ENCODE measurements at regions not wholly inside any gene's neighbourhood (a gene's known extent, or its start where the extent isn't known, plus 50 kb on each side); places are given as distances from the start of the nearest gene placed in this dataset.

DNA sequence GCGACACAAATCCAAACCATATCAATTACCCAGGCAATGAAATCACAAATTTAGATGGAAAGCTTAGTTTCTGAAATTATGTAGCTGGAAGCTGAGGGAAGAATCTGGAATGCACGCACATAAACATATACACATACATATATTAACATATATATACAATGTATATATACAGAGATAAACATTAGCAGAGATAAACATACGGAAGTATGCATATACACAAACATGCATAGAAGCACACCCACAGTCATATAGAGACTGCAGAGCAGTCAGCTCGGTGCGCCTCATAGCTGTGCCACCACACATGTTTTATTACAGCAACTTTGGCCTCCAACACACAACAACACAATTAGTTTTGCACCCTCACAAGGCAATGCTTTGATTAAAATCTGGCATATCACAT lies 288.1 kb downstream of the TEX29 start:
- no peaks in the 10 kb centered on the region for H3K36me3 Mint-ChIP-seq (ENCODE audit: unreplicated experiment)
- no peak for DNase-seq
- no peaks in the 10 kb centered on the region for H3K9me3 Mint-ChIP-seq (ENCODE audit: unreplicated experiment)
- no peak overlapping the region for H3K4me3 Mint-ChIP-seq (ENCODE audit: unreplicated experiment)
- H3K4me1 Mint-ChIP-seq (ENCODE audit: low read depth, unreplicated experiment), result no peaks in the 10 kb centered on the region
- no peaks in the 10 kb centered on the region for H3K27me3 Mint-ChIP-seq (ENCODE audit: unreplicated experiment)
- TF ChIP-seq, protein P1, sequence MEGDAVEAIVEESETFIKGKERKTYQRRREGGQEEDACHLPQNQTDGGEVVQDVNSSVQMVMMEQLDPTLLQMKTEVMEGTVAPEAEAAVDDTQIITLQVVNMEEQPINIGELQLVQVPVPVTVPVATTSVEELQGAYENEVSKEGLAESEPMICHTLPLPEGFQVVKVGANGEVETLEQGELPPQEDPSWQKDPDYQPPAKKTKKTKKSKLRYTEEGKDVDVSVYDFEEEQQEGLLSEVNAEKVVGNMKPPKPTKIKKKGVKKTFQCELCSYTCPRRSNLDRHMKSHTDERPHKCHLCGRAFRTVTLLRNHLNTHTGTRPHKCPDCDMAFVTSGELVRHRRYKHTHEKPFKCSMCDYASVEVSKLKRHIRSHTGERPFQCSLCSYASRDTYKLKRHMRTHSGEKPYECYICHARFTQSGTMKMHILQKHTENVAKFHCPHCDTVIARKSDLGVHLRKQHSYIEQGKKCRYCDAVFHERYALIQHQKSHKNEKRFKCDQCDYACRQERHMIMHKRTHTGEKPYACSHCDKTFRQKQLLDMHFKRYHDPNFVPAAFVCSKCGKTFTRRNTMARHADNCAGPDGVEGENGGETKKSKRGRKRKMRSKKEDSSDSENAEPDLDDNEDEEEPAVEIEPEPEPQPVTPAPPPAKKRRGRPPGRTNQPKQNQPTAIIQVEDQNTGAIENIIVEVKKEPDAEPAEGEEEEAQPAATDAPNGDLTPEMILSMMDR (IDR thresholded peaks at IDR 0.05; ENCODE audit: partially characterized antibody, unreplicated experiment), result no peak
- no peak overlapping the region for H3K27ac Mint-ChIP-seq (ENCODE audit: unreplicated experiment)

DNA sequence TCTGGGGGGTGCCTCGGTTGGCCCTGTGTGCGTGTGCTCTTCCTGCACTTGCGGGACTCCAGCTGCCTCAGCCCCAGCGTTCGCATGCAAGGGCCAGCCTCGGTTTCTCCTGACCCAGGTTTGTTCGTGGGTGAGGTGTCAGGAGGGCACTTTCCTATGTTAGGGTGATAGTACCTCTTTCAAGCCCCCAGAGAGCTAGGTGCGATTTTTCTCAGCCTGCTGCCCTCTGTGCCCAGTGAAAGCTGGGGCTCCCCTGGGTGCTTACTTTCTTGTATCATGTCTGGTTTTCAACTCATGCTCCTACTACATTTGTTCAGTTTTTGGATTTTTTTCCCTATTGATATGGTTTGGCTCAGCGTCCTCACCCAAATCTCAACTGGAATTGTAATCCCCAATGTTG lies 289.2 kb downstream of the TEX29 start:
- H3K9me3 Mint-ChIP-seq (ENCODE audit: unreplicated experiment), result no peaks in the 10 kb centered on the region
- DNase-seq, result no peak
- H3K36me3 Mint-ChIP-seq (ENCODE audit: unreplicated experiment), result no peaks in the 10 kb centered on the region
- no peaks in the 10 kb centered on the region for H3K4me1 Mint-ChIP-seq (ENCODE audit: low read depth, unreplicated experiment)
- no peaks in the 10 kb centered on the region for H3K27me3 Mint-ChIP-seq (ENCODE audit: unreplicated experiment)
- no peak overlapping the region for H3K27ac Mint-ChIP-seq (ENCODE audit: unreplicated experiment)
- TF ChIP-seq, protein P1 (IDR thresholded peaks at IDR 0.05; ENCODE audit: partially characterized antibody, unreplicated experiment), result no peak
- H3K4me3 Mint-ChIP-seq (ENCODE audit: unreplicated experiment), result no peak overlapping the region

DNA sequence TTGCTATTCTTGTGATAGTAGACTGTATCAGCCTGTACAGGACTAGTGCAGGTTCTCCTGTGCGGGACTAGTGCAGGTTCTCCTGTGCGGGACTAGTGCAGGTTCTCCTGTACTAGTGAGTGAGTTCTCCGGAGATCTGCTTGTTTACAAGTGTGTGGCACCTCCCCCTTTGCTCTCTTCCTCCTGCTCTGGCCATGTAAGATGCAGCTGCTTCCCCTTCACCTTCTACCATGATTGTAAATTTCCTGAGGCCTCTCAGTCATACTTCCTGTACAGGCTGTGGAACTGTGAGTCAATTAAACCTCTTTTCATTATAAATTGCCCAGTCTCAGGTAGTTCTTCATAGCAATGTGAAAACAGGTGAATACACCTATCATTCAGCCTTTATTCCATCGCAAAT lies 289.6 kb downstream of the TEX29 start:
- Mint-ChIP-seq H3K27ac (ENCODE audit: unreplicated experiment) (no peak overlapping the region), H3K36me3 (ENCODE audit: unreplicated experiment) (no peaks in the 10 kb centered on the region), H3K27me3 (ENCODE audit: unreplicated experiment) (no peaks in the 10 kb centered on the region), H3K4me3 (ENCODE audit: unreplicated experiment) (no peak overlapping the region), H3K9me3 (ENCODE audit: unreplicated experiment) (no peaks in the 10 kb centered on the region), H3K4me1 (ENCODE audit: low read depth, unreplicated experiment) (no peaks in the 10 kb centered on the region)
- TF ChIP-seq, protein P1 (IDR thresholded peaks at IDR 0.05; ENCODE audit: partially characterized antibody, unreplicated experiment), result no peak
- DNase-seq, result no peak

DNA sequence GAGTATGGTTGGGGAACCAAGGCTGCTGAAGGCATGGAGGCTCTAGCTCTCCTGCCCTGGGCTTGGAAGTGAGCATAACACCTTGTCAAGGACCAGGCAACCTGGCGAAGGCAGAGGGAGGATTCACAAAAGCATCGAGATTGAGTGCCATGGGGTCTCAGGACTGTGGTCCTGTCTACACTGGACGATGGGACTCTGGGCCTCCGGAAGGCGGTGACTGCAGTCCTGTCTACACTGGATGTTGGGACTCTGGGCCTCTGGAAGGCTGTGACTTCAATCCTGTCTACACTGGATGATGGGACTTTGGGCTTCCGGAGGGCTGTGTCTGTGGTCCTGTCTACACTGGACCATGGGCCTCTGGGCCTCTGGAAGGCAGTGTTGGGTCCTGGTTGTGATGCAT lies 290.4 kb downstream of the TEX29 start:
- no peak for DNase-seq
- Mint-ChIP-seq H3K9me3 (ENCODE audit: unreplicated experiment) (no peaks in the 10 kb centered on the region), H3K4me3 (ENCODE audit: unreplicated experiment) (no peak overlapping the region), H3K27ac (ENCODE audit: unreplicated experiment) (no peak overlapping the region), H3K36me3 (ENCODE audit: unreplicated experiment) (no peaks in the 10 kb centered on the region), H3K4me1 (ENCODE audit: low read depth, unreplicated experiment) (no peaks in the 10 kb centered on the region), H3K27me3 (ENCODE audit: unreplicated experiment) (no peaks in the 10 kb centered on the region)
- TF ChIP-seq, protein P1 (IDR thresholded peaks at IDR 0.05; ENCODE audit: partially characterized antibody, unreplicated experiment), result no peak

DNA sequence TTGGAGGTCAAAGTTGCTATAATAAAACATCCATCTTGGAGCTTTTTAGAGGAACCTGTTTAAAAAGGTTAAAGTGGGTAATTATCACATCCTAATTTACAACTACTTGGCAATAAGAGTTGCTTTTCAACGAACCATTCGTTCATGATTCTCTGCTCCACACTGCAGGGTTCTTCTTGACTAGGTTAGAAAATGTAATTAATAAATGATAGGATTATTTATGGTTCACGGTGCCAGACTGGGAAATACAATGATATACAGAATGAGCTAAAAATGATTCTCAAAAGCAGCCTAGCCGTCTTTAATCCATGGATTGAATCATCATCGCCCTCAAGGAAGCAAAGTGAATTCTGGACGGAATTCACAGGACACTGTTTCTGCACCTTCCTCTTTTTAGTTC lies 291.2 kb downstream of the TEX29 start:
- TF ChIP-seq, protein P1 (IDR thresholded peaks at IDR 0.05; ENCODE audit: partially characterized antibody, unreplicated experiment), result no peak
- no peaks in the 10 kb centered on the region for H3K36me3 Mint-ChIP-seq (ENCODE audit: unreplicated experiment)
- no peak overlapping the region for H3K4me3 Mint-ChIP-seq (ENCODE audit: unreplicated experiment)
- no peak overlapping the region for H3K27ac Mint-ChIP-seq (ENCODE audit: unreplicated experiment)
- no peaks in the 10 kb centered on the region for H3K27me3 Mint-ChIP-seq (ENCODE audit: unreplicated experiment)
- no peaks in the 10 kb centered on the region for H3K9me3 Mint-ChIP-seq (ENCODE audit: unreplicated experiment)
- no peak for DNase-seq
- no peaks in the 10 kb centered on the region for H3K4me1 Mint-ChIP-seq (ENCODE audit: low read depth, unreplicated experiment)

All from glutamatergic neuron (in vitro differentiated cells).